HG03571 (cell line): ENCODE measurements at regions not wholly inside any gene's neighbourhood (a gene's known extent, or its start where the extent isn't known, plus 50 kb on each side); places are given as distances from the start of the nearest gene placed in this dataset.

Experiments
- ATAC-seq: cut with Tn5 transposase; IDR thresholded peaks from one replicate; pipeline ENCODE4 v1.9.1; 2021; ENCODE audit not compliant: unreplicated experiment

DNA sequence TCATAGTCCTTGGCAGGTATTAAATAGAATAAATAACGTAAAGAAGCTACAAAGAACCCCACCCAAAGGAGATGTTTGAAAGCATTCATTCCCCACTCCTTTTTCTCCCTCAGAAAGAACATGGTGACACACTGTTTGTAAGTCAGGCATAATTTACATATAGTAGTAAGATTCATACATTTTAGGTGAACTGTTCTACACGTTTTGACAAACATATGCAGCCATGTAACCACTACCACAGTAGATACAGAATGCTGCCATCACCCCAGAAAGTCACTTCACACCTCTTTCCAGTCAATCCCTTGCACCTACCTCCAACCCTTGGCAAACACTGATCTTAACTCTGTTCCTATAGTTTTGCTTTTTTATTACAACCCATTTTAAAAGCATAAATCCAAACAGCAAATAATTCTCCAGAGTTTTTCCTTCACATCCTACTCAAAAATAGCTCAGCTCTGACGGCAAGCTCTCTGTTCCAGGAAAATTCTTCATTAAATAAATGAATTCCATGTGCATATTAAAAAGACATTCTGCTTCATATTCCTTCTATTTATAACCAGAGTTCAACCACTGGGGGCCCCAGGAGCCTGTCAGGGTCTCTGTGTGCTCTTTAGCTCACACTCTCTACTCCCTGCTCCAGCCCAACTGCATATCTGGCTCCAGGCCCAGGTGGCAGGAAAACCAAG, 258.8 kb downstream of the PLPP3 start:
- ATAC-seq = no peak

DNA sequence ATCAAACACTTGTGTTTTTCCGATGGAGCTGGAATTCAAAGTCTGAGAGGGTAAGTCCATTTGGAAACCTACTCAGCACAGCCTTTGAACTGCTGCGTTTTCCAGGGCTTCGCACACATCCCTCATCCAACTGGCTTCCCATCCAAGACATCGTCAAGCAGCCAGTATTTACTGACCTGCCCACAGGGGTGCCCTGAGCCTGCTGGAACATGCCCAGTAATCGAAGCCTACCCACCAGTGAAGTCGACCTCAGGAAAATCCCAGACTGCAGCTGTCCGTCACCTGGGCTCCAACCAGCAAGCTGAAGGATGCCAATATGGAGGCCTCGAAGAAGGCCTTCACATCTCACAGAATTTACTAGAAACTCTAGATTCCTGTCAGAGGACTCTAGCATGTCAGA, 261.6 kb downstream of the PLPP3 start:
- ATAC-seq = no peak

DNA sequence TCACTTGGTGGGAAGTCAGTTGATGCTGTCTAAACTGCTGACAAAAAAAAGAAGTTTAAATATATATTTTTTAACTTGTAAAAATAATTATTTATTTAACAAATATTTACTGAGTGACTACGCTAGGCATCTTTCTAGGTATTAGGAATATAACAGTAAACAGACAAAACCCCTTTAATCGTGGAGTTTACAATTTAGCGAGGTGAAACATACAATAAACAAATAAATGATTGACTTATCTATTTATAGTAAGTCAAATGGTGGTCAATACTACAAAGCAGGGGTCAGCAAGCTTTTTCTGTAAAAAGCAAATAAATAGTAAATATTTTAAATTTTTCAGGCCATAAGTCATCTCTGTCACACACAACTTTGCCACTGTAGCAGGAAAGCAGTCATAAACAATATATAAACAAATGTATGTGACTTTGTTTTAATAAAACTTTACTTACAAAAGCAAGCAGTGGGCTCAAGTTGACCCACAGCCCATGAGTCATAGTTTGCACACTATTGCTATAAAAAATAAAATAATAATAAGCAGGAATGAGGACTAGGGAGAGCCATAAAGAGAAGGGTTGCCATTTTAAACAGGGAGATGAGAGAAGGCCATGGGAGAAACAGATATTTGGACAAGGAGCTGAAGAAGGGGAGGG, 263.9 kb downstream of the PLPP3 start:
- no peak for ATAC-seq

DNA sequence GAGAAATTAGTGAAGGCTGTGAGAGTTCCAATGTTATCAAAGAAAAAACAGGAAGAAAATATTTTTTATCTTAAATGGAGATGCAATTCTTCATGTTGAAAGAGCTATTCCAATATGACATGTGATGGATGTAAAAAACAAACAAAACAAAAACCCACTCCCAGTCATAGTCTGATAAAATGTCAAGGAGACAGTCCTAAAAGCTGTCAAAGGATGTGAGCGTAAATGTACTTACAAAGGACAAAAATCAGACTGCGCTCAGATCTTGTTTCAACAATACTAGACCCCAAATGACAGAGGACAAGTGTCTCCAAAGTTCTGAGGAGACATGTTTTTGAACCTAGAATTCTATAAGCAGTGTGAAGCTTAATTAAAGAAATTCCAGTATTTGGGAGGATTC, 265.8 kb downstream of the PLPP3 start:
- no peak for ATAC-seq

DNA sequence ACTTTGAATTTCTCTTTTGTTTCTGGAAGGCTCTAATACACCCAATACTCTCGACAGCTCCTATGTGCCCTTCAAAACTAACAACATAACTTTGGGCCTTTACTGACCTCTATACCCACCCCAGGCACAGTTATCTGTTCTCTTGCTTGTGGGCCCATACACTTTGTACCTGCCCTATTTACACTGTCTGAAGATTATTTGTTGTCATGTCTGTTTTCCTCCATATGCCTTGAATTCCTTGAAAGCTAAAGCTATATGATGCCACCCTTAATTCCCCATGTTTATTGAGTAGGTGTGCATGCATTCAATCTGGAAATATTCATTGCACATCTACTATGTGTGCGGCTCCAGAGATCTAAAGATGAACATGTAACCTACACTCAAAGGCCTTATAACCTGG, 267.6 kb downstream of the PLPP3 start:
- no peak for ATAC-seq

DNA sequence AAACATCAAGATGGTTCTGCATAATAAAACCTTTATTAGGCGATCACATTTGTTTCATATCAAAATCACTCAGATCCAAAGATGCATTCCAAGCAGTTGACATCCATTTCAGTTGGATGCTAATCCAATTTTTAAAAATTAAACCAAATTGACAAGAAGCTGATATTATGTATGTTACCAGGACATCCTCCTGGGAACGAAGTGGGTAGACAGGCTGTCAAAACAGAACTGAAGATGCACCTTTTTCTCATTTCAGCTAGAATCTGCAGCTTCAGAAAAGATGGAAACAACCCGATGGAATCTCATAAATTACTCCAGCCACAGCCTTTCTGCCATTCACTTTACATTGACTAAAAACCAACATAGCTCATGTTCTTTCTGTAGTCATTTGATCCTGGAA, 268.4 kb downstream of the PLPP3 start:
- ATAC-seq = no peak

DNA sequence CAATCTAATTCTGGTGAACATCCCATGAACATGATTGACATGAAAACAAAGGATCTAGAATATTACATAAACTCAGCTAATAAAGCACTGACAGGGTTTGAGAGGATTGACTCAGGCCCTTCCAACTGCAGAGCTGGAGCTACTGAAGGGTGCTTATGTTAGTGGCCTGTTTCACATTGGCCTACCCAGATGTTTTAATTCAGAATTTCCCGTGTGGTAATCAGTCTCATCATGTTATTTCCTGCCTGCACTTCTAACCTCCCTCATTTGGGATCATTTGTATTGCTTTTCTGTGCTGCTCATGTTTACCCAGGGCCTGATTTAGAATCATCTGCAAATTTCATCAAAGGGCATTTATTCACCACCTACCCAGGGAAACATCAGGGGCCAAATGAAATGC, 270.3 kb downstream of the PLPP3 start:
- no peak for ATAC-seq

DNA sequence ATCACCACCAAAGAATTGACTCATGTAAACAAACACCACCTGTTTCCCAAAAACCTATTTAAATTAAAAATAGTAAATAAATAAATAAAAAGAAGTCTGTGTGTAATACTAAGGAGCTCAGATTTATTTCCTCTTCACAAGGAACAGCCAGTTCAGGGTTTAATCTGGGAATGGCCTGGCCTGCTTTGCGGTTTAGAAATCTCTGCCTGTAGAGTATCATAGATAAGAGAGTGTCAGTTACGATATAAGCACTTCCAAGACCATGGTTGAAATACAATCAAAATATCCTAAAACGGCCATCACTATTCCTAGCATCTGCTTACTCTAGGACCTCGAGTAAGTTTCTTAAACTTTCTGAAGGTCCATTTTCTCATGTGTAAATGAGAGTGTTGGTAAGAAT, 274.4 kb downstream of the PLPP3 start:
- no peak for ATAC-seq

DNA sequence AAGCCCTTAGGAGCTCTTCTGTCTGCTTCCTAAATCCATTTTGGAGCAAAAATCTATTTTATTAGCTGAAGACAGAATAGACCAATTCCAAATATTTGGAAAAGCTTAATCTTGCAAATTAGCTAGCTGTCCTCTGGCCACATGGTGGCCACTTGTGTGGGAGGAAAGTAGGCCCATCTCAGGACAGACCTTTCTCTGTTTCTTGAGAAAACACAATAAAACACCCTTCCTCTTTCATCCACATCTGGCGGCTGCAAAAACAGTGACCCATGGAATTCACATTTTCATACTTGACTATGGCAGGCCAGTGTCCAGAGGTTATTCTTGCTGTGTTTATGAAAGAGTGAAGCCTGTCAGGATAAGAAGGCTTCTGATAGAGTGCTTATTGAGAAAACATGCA, 275.6 kb downstream of the PLPP3 start:
- ATAC-seq = no peak

DNA sequence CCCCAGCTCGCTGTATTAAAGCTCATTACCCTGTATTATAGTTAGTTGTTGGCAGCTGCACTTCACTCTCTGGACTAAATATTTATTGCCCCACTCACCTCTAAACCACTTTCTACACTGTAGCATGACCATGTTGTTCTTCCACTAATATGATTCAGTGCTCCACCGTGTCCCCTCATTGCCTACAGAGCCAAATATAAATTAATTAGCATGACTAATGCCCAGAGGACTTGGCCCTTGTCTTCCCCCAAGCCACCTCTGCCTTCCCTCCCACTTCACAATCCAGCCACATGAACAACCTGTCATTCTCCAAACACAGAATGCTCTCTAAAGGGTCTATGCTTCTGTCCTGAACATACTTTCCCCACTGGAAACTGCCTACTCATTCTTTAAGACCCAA, 276.5 kb downstream of the PLPP3 start:
- ATAC-seq = no peak

DNA sequence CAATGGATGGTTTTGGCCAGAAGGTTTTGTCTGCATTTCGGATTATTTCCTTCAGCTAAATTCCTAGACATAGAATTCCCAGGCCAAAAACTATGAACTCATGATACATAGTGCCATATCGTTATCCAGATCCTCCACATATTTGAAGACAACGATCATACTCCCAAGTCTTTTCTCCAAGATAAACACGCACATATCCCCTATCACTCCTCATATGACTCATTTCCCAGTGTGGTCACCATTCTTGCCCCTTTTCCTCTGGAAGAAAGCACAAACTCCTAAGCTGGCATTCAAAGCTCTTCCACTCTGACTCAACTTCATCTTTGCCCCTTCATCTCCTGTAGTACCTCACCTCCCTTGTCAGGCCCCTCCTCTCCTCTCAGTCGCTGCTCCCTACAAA, 277.6 kb downstream of the PLPP3 start:
- ATAC-seq = no peak

DNA sequence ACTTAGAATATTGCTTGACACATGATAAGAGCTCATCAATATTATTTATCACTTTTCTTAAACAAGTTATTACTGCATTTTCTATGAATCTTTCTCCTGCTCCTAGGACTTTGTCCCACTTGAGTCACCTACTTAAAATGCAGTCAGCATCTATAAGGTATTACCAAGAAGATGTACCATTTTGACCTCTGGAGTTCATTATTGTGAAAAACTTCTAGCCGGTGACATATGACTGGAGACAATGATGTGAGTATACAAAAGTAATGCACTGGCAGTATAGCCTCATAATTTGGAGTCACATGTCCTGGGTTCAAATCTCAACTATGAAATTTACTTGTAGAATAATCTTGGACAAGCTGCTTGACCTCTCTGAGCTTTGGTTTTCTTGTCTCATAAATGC, 278.5 kb downstream of the PLPP3 start:
- ATAC-seq = no peak

DNA sequence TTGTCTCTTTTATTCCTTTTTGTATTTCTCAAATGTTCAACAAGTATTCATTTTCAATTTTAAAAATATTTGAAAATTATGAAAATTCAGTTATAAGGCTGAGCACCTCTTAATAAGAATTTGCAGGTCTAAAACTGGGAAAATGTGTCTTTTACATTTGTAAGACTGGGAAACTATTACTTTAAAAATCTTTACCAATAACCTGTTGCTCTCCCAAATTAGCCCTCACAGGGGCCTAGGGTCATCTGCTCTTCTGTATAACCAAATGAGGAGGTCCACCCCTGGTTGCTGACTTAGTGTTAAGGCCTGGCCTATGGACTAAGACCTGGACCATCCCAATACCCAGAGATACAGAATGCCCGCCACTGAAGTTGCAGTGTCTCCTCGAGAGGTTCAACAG, 280.5 kb downstream of the PLPP3 start:
- ATAC-seq = no peak

DNA sequence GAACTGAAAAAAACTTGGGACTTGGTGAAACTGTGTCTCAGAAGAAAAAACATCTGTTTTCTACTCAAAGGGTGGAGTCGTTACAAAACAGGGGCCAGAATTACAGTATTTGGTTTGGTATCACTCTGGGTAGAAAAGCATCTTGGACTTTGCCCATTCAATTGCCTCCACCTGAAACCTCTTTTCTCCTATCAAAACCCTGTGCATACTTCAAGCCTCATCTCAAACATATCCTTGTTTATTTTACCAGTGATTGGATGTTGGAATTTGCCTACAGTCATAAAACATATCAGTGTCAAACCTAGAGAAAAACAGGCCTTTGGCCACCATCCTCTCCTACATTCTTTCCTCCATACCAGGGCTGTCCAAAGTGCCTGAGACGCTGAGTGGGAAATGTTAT, 281.5 kb downstream of the PLPP3 start:
- no peak for ATAC-seq

DNA sequence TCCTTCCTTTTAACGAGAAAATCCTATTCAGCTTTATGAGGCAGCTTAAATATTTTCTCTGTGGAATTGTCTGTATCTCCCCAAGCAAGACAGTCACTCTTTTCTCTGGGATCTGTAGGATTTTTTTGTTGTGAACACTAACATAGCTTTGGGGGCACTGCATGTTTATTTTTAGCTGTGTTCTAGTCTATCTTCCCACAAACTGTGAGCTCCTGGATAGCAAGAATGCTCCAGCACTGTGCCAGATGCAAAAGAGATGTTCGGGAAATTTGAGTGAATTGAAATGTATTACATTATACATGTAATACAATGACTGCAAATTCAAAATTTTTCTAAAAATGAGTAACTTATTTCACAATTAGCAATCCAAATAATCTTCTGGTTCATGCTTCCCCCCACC, 282.2 kb downstream of the PLPP3 start:
- no peak for ATAC-seq

DNA sequence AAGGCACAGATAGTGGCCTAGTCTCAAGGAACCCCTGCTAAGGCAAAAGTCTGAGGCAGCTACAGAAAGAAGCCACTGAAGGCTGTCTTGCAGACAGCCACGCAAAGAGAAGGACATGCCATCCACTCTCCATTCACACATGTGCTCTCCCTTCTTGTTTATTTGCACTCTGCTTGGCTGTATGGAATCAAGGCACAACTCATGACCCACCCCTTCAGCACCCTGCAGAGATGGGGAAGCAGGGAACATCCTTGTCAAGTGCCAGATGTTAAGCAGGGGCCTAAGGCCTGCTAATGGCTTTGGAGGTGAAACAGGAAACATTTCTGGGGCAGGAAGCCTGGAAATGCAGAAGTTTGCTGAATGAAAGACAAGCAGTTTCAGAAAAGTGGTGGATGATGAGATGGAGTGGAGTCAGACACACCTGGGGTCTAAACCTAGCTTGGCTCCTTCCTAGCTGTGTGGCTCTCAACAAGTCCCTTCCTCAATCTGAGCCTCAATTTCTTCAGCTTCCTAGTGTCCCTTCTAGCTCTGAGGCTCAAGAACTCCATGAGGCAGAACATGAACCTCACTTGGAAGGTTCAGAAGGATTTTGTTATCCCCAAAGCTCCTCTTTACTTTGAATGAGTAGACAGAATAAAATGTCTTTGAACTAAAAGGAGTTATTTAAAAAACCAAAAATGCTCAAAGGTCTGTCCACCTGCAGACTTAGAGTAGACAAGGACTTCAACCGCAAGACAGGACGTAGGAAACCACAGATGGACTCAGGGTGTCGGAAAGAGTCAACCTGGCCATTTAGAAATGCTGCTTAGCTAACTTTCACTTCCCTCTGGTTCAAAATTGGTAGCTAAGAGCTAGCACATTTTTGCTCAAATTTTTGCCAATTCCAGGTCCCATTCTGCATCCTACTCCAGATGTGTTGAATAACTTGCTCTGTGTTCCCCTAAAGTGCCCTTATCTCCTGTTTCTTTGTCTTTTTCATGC, 283.1 kb downstream of the PLPP3 start:
- ATAC-seq = no peak

DNA sequence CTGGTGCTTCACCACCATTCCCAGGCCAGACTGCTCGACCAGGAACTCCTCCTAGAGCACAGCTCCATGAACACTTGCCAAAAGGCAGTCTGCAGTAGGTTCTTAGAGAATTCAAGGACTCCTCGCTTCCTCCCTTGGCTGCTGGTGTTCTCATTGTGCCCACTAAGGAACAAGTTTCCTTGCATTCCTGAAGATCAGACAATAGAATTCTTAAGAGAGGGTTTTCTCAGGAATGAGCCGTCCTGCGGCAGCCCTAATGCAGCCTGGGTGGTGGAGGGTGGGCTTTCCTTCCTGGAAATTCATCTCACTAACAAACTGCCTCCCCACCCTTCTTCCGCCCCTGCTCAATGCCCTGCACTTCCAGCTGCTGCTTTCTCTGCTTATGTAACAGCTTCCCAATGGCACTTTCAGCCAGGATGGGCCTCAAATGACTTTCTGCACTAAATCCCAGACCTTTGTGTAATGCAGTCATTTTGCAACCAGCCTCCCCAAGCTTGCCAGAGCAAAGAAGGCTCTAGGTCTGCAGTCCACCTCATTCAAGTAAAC, 287.9 kb downstream of the PLPP3 start:
- ATAC-seq = no peak

DNA sequence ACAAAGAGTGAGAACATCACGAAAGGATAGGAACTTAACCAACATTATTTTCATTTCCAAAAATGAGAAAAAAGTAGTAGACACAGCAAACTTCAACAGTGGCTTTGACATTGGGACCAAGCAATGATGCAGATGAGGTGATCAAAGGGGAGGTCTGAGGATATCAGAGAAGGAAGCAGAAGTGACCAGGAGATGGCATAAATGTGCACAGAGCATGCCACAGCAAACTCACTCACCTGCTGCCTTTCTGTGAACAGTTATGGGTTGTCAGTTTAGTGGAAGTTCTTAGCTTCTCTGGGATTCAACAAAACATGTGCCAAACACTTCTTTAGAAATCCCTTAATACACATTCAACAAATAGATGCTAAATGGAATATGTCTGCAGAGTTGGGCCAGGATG, 290.1 kb downstream of the PLPP3 start:
- ATAC-seq = no peak

DNA sequence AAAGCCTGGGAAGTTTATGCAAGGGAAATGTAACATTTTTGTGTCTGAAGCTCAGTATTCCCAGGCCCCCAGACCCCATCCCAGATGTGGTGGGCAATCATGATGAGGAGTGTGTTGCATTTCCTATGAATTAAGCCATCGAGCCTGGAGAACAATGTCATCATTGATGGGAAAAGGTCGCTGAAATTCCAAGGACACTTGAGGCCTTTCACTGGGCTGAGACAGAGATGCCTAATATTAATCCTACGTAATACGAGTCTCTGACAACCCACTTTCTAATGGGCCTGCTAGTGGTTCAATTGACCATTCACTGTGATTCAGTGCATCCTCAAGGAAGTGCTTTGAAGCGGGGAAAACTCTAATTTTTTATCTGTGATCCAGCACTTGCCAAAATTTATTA, 291.6 kb downstream of the PLPP3 start:
- no peak for ATAC-seq

DNA sequence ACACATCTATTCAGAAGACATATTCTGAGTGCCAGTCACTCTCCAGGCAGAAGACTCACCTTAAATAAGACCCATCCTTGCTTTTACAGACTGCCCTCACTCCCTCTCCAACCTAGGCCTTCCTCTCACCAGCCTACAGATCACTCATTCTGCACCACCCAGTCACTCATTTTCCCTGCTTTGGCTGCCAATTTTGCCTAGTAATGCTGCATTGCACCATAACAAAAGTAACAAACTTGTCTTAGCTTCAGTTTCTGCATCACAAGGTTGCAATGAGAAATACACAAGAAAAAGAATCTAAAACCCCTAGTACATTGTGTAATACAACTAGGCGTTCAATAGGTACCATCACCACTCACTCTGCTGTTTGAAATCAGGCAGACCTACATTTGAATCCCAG, 292.4 kb downstream of the PLPP3 start:
- no peak for ATAC-seq

DNA sequence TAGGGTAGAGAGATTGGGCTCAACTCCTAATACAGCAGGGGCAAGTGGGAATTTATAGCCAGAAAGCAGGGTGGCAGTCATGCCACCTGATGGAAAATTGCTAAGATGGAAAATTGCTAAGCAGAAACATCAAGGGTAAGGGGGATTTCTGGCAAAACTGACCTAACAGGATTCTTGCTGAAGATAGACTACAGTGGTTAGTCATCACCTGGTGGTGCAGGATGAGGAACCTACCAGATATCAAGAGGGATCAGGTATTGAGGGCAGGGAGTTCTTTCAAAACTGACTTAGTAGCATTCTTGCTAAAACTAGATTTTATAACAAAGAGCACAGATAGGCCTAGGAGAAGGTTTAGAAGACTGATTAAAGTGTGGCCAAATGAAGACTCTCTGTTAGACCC, 292.9 kb downstream of the PLPP3 start:
- no peak for ATAC-seq
